ENCODE measurements at regions not wholly inside any gene's neighbourhood (a gene's known extent, or its start where the extent isn't known, plus 50 kb on each side); places are given as distances from the start of the nearest gene placed in this dataset.
"Not testable (repeated sequence)": the region's sequence is repeated elsewhere in the genome, so short reads cannot be mapped to it uniquely, and the experiment has no call there.

GRCh38 chr2:64887565-64887964, 101.6 kb upstream of the SLC1A4 start:
- H3K9me3 ChIP-seq (replicated peaks in 1 of 2; ENCODE audit: control insufficient read depth in 2 of 2, insufficient read depth in 1 of 2, low read depth in 1 of 2, low read length in 2 of 2), result peaks cover 0 to 1% of the 10 kb centered on the region in 2 donors
- H2BK15ac ChIP-seq (ENCODE audit: low read length), result no peak overlapping the region
- H2BK5ac ChIP-seq (ENCODE audit: low read length), result no peak overlapping the region
- H4K8ac ChIP-seq (ENCODE audit: low read depth, low read length), result no peak overlapping the region
- no peak overlapping the region for H3K14ac ChIP-seq (ENCODE audit: low read length)
- H2AFZ ChIP-seq (ENCODE audit: low read length), result no peak overlapping the region
- no peak overlapping the region for H3K4me3 ChIP-seq (ENCODE audit: low read length in 2 of 2)
- H3K9ac ChIP-seq (ENCODE audit: low read depth, low read length, poor library complexity), result no peak overlapping the region
- no CpG with 5 or more reads among the region's 5 CpGs for WGBS, 2 donors (ENCODE audit: extremely low coverage in 2 of 2, insufficient read length in 2 of 2, insufficient replicate concordance in 1 of 2)
- no peak overlapping the region for H2BK120ac ChIP-seq (ENCODE audit: low read depth, low read length)
- H3K23ac ChIP-seq (ENCODE audit: low read depth, low read length, poor library complexity), result no peak overlapping the region
- H2BK12ac ChIP-seq (ENCODE audit: low read length), result no peak overlapping the region
- no peak overlapping the region for H4K91ac ChIP-seq (ENCODE audit: low read depth, low read length, poor library complexity)
- H3K27me3 ChIP-seq (ENCODE audit: control insufficient read depth in 3 of 3, insufficient read depth in 3 of 3, low read depth in 1 of 3, low read length in 3 of 3), result no peaks in the 10 kb centered on the region
- no peak overlapping the region for H3K4me2 ChIP-seq (ENCODE audit: insufficient read depth, low read length, poor library complexity, severe bottlenecking)
- no peak for DNase-seq (ENCODE audit: low spot score)
- H3K36me3 ChIP-seq (replicated peaks in 1 of 2; ENCODE audit: control insufficient read depth in 2 of 2, insufficient read depth in 2 of 2, low read length in 2 of 2), result no peaks in the 10 kb centered on the region
- no peak overlapping the region for H3K27ac ChIP-seq (replicated peaks; ENCODE audit: low read length)
- H3K18ac ChIP-seq (ENCODE audit: low read length), result no peak overlapping the region
- no peaks in the 10 kb centered on the region for H3K4me1 ChIP-seq (ENCODE audit: control insufficient read depth in 2 of 2, insufficient read depth in 1 of 2, low read depth in 1 of 2, low read length in 2 of 2)
- H2AK5ac ChIP-seq (ENCODE audit: low read depth, low read length), result no peak overlapping the region
- H3K4ac ChIP-seq (ENCODE audit: low read length), result no peak overlapping the region
- H3K79me1 ChIP-seq (ENCODE audit: low read depth, low read length), result no peaks in the 10 kb centered on the region

- H2BK12ac ChIP-seq (ENCODE audit: low read length), result no peak overlapping the region
- H4K91ac ChIP-seq (ENCODE audit: low read depth, low read length, poor library complexity), result no peak overlapping the region
- no peak overlapping the region for H3K23ac ChIP-seq (ENCODE audit: low read depth, low read length, poor library complexity)
- no peak overlapping the region for H2AK5ac ChIP-seq (ENCODE audit: low read depth, low read length)
- no peak overlapping the region for H3K14ac ChIP-seq (ENCODE audit: low read length)
- no peak overlapping the region for H3K9ac ChIP-seq (ENCODE audit: low read depth, low read length, poor library complexity)
- no CpG with 5 or more reads among the region's 11 CpGs for WGBS, 2 donors (ENCODE audit: extremely low coverage in 2 of 2, insufficient read length in 2 of 2, insufficient replicate concordance in 1 of 2)
- H3K4ac ChIP-seq (ENCODE audit: low read length), result no peak overlapping the region
- no peak overlapping the region for H2AFZ ChIP-seq (ENCODE audit: low read length)
- H2BK15ac ChIP-seq (ENCODE audit: low read length), result no peak overlapping the region
- no peaks in the 10 kb centered on the region for H3K4me1 ChIP-seq (ENCODE audit: control insufficient read depth in 2 of 2, insufficient read depth in 1 of 2, low read depth in 1 of 2, low read length in 2 of 2)
- peaks cover 0 to 1% of the 10 kb centered on the region in 2 donors for H3K9me3 ChIP-seq (replicated peaks in 1 of 2; ENCODE audit: control insufficient read depth in 2 of 2, insufficient read depth in 1 of 2, low read depth in 1 of 2, low read length in 2 of 2)
- no peak overlapping the region for H2BK120ac ChIP-seq (ENCODE audit: low read depth, low read length)
- H3K36me3 ChIP-seq (replicated peaks in 1 of 2; ENCODE audit: control insufficient read depth in 2 of 2, insufficient read depth in 2 of 2, low read length in 2 of 2), result no peaks in the 10 kb centered on the region
- H3K27ac ChIP-seq (replicated peaks; ENCODE audit: low read length), result no peak overlapping the region
- H3K4me3 ChIP-seq (ENCODE audit: low read length in 2 of 2), result no peak overlapping the region
- DNase-seq (ENCODE audit: low spot score), result no peak
- no peak overlapping the region for H2BK5ac ChIP-seq (ENCODE audit: low read length)
- no peaks in the 10 kb centered on the region for H3K79me1 ChIP-seq (ENCODE audit: low read depth, low read length)
- H3K27me3 ChIP-seq (ENCODE audit: control insufficient read depth in 3 of 3, insufficient read depth in 3 of 3, low read depth in 1 of 3, low read length in 3 of 3), result no peaks in the 10 kb centered on the region
- no peak overlapping the region for H4K8ac ChIP-seq (ENCODE audit: low read depth, low read length)
- no peak overlapping the region for H3K4me2 ChIP-seq (ENCODE audit: insufficient read depth, low read length, poor library complexity, severe bottlenecking)
- no peak overlapping the region for H3K18ac ChIP-seq (ENCODE audit: low read length)
Observed at GRCh38 chr2:64888591-64889309, 100.4 kb upstream of the SLC1A4 start.

- Histone ChIP-seq H4K8ac (ENCODE audit: low read depth, low read length) (no peak overlapping the region), H3K4me2 (ENCODE audit: insufficient read depth, low read length, poor library complexity, severe bottlenecking) (no peak overlapping the region), H3K4me3 (ENCODE audit: low read length in 2 of 2) (no peak overlapping the region), H2BK15ac (ENCODE audit: low read length) (no peak overlapping the region), H2AK5ac (ENCODE audit: low read depth, low read length) (no peak overlapping the region), H2BK12ac (ENCODE audit: low read length) (no peak overlapping the region), H3K9ac (ENCODE audit: low read depth, low read length, poor library complexity) (no peak overlapping the region), H3K4ac (ENCODE audit: low read length) (no peak overlapping the region), H2BK120ac (ENCODE audit: low read depth, low read length) (no peak overlapping the region), H3K23ac (ENCODE audit: low read depth, low read length, poor library complexity) (no peak overlapping the region), H3K18ac (ENCODE audit: low read length) (no peak overlapping the region), H2BK5ac (ENCODE audit: low read length) (no peak overlapping the region), H3K27ac (replicated peaks; ENCODE audit: low read length) (no peak overlapping the region), H3K9me3 (replicated peaks in 1 of 2; ENCODE audit: control insufficient read depth in 2 of 2, insufficient read depth in 1 of 2, low read depth in 1 of 2, low read length in 2 of 2) (peaks cover 0 to 1% of the 10 kb centered on the region in 2 donors), H4K91ac (ENCODE audit: low read depth, low read length, poor library complexity) (no peak overlapping the region), H2AFZ (ENCODE audit: low read length) (no peak overlapping the region), H3K36me3 (replicated peaks in 1 of 2; ENCODE audit: control insufficient read depth in 2 of 2, insufficient read depth in 2 of 2, low read length in 2 of 2) (no peaks in the 10 kb centered on the region), H3K79me1 (ENCODE audit: low read depth, low read length) (no peaks in the 10 kb centered on the region), H3K4me1 (ENCODE audit: control insufficient read depth in 2 of 2, insufficient read depth in 1 of 2, low read depth in 1 of 2, low read length in 2 of 2) (no peaks in the 10 kb centered on the region), H3K14ac (ENCODE audit: low read length) (no peak overlapping the region), H3K27me3 (ENCODE audit: control insufficient read depth in 3 of 3, insufficient read depth in 3 of 3, low read depth in 1 of 3, low read length in 3 of 3) (no peaks in the 10 kb centered on the region)
- WGBS, 2 donors (ENCODE audit: extremely low coverage in 2 of 2, insufficient read length in 2 of 2, insufficient replicate concordance in 1 of 2), result no CpG with 5 or more reads among the region's 4 CpGs
- DNase-seq (ENCODE audit: low spot score), result no peak
Observed at GRCh38 chr2:64889803-64890202, 99.4 kb upstream of the SLC1A4 start.

- H3K23ac ChIP-seq (ENCODE audit: low read depth, low read length, poor library complexity); H3K27ac ChIP-seq (replicated peaks; ENCODE audit: low read length); H3K4me1 ChIP-seq (ENCODE audit: control insufficient read depth in 2 of 2, insufficient read depth in 1 of 2, low read depth in 1 of 2, low read length in 2 of 2); H2BK12ac ChIP-seq (ENCODE audit: low read length); H4K91ac ChIP-seq (ENCODE audit: low read depth, low read length, poor library complexity); H3K36me3 ChIP-seq (replicated peaks in 1 of 2; ENCODE audit: control insufficient read depth in 2 of 2, insufficient read depth in 2 of 2, low read length in 2 of 2); H3K27me3 ChIP-seq (ENCODE audit: control insufficient read depth in 3 of 3, insufficient read depth in 3 of 3, low read depth in 1 of 3, low read length in 3 of 3); H2AK5ac ChIP-seq (ENCODE audit: low read depth, low read length); H3K14ac ChIP-seq (ENCODE audit: low read length); H3K4me3 ChIP-seq (ENCODE audit: low read length in 2 of 2); DNase-seq (ENCODE audit: low spot score); H2BK15ac ChIP-seq (ENCODE audit: low read length); H2AFZ ChIP-seq (ENCODE audit: low read length); H3K79me1 ChIP-seq (ENCODE audit: low read depth, low read length); H3K4me2 ChIP-seq (ENCODE audit: insufficient read depth, low read length, poor library complexity, severe bottlenecking); H4K8ac ChIP-seq (ENCODE audit: low read depth, low read length); H3K9me3 ChIP-seq (replicated peaks in 1 of 2; ENCODE audit: control insufficient read depth in 2 of 2, insufficient read depth in 1 of 2, low read depth in 1 of 2, low read length in 2 of 2); H3K9ac ChIP-seq (ENCODE audit: low read depth, low read length, poor library complexity); H2BK5ac ChIP-seq (ENCODE audit: low read length); H3K18ac ChIP-seq (ENCODE audit: low read length); H2BK120ac ChIP-seq (ENCODE audit: low read depth, low read length); H3K4ac ChIP-seq (ENCODE audit: low read length): not testable (repeated sequence)
- WGBS, 2 donors (ENCODE audit: extremely low coverage in 2 of 2, insufficient read length in 2 of 2, insufficient replicate concordance in 1 of 2), result no CpG with 5 or more reads among the region's 3 CpGs
Observed at GRCh38 chr2:64896572-64896971, 92.6 kb upstream of the SLC1A4 start.
